Esophagus squamous epithelium (tissue), 4 donors: ENCODE measurements at regions not wholly inside any gene's neighbourhood (a gene's known extent, or its start where the extent isn't known, plus 50 kb on each side); places are given as distances from the start of the nearest gene placed in this dataset.

Experiments
- CTCF ChIP-seq, 6 experiments: fragments of 450-650 bp in 4 of 6; fragments of 200-600 bp in 2 of 6; sonication (generic) in 2 of 6; IDR thresholded peaks; one replicate each; pipeline ENCODE4 v1.5.1; 2016 to 2019; ENCODE audit warnings: antibody characterized with exemption in 6 of 6, mild to moderate bottlenecking in 4 of 6, moderate library complexity in 4 of 6
- POLR2A ChIP-seq, 4 donors: fragments of 450-650 bp; IDR thresholded peaks; one replicate each; pipeline ENCODE4 v1.6.1; 2017; ENCODE audit warnings: antibody characterized with exemption in 4 of 4, mild to moderate bottlenecking in 4 of 4, moderate library complexity in 3 of 4

GRCh38 chr21:35882791-35883240, 177.5 kb downstream of the SETD4 start:
- TF ChIP-seq CTCF (IDR thresholded peaks at IDR 0.05): no peak
- TF ChIP-seq POLR2A (IDR thresholded peaks at IDR 0.05): no peak
